Peyer's patch (tissue), 4 donors: ENCODE measurements at regions not wholly inside any gene's neighbourhood (a gene's known extent, or its start where the extent isn't known, plus 50 kb on each side); places are given as distances from the start of the nearest gene placed in this dataset.

ENCODE experiments used
- POLR2A ChIP-seq, 2 donors: fragments of 450-650 bp; IDR thresholded peaks; one replicate each; pipeline ENCODE4 v1.5.1; 2017; ENCODE audit warnings: antibody characterized with exemption in 2 of 2, mild to moderate bottlenecking in 2 of 2, moderate library complexity in 2 of 2
- TF ChIP-seq, protein P1 (sequence below), 6 experiments: fragments of 450-650 bp in 4 of 6; fragments of 200-600 bp in 2 of 6; sonication (generic) in 1 of 6; IDR thresholded peaks; one replicate each; pipeline ENCODE4 v1.5.1; 2017 to 2019; ENCODE audit warnings: antibody characterized with exemption in 6 of 6, mild to moderate bottlenecking in 3 of 6, moderate library complexity in 1 of 6

- TF ChIP-seq, protein P1, sequence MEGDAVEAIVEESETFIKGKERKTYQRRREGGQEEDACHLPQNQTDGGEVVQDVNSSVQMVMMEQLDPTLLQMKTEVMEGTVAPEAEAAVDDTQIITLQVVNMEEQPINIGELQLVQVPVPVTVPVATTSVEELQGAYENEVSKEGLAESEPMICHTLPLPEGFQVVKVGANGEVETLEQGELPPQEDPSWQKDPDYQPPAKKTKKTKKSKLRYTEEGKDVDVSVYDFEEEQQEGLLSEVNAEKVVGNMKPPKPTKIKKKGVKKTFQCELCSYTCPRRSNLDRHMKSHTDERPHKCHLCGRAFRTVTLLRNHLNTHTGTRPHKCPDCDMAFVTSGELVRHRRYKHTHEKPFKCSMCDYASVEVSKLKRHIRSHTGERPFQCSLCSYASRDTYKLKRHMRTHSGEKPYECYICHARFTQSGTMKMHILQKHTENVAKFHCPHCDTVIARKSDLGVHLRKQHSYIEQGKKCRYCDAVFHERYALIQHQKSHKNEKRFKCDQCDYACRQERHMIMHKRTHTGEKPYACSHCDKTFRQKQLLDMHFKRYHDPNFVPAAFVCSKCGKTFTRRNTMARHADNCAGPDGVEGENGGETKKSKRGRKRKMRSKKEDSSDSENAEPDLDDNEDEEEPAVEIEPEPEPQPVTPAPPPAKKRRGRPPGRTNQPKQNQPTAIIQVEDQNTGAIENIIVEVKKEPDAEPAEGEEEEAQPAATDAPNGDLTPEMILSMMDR (IDR thresholded peaks at IDR 0.05), result no peak
- TF ChIP-seq POLR2A (IDR thresholded peaks at IDR 0.05), result no peak
Observed at GRCh38 chr12:124446364-124446763, 121.0 kb downstream of the NCOR2 start.
